H1 (cell line): ENCODE measurements at regions not wholly inside any gene's neighbourhood (a gene's known extent, or its start where the extent isn't known, plus 50 kb on each side); places are given as distances from the start of the nearest gene placed in this dataset.

Experiments
- POU5F1 ChIP-seq: IDR thresholded peaks from 2 replicates; pipeline ENCODE4 v1.6.1; 2011; ENCODE audit warnings: low read depth, mild to moderate bottlenecking, low read length, moderate library complexity
- SIN3A ChIP-seq, 2 experiments: IDR thresholded peaks in 1 of 2; conservative IDR thresholded peaks in 1 of 2; 2 replicates each; pipeline ENCODE4 v1.6.1; 2011 to 2012; ENCODE audit warnings: low read length in 2 of 2, improper control_type of control experiment in 1 of 2, low read depth in 1 of 2, mild to moderate bottlenecking in 1 of 2

- TF ChIP-seq SIN3A (conservative IDR thresholded peaks at IDR 0.05 in 1 of 2, IDR thresholded peaks at IDR 0.05 in 1 of 2; ENCODE audit: low read depth in 1 of 2, low read length in 2 of 2) (no peak), POU5F1 (no peak)
Observed at GRCh38 chr4:115790812-115791211, 677.4 kb upstream of the NDST4 start (continued).
